Dedifferentiated amniotic fluid mesenchymal stem cell (primary cell): ENCODE measurements at regions not wholly inside any gene's neighbourhood (a gene's known extent, or its start where the extent isn't known, plus 50 kb on each side); places are given as distances from the start of the nearest gene placed in this dataset.
"Not testable (repeated sequence)": the region's sequence is repeated elsewhere in the genome, so short reads cannot be mapped to it uniquely, and the experiment has no call there.

Experiments used
- DNase-seq: peaks from one replicate; pipeline ENCODE4 v3.0.0-alpha.2; 2016; ENCODE audit errors: extremely low spot score

DNA sequence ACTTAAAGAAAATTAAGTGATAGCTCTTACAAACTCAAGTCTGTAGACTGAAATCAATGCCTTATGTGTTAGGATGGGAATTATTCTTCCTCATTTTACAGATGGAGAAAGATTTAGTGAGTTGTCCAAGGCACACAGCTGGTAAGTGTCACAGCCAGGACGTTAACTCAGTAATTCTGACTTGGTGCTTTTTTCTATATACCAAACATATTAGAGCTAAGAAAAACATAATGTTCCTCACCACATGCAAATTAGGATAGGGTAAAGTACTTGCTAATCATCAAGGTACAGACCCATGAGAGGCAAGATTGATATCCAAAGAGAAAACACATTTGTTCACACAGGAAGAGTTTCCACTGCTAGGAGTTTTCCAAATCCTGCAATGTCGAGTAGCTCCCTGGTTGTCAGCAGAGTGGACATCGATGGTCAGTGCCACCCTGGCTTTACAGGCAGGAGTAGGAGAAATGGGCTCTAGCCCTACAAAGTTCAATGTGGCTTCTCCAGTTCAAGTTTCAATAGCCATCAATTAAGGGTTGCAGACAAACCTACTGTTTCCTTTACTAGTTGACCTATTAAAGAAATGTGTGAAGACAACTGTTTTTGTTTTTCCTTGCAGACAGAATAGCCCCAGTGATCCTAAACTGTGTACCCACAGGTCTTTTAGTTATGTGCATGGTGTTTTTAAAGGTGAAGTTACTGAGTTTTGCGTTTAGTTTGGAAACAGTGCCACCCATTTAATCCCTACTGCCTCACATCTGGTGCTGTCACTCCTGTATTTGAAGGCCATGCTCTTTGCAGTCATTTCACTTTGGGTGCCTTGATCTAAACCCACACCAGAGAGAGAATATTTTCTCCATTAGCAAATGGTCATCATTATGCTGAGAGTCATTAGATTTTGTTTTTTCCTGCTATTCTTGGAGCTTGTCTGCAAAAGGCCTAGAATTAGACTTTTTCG is 460.8 kb upstream of the SMARCA2 start:
- no peak for DNase-seq

DNA sequence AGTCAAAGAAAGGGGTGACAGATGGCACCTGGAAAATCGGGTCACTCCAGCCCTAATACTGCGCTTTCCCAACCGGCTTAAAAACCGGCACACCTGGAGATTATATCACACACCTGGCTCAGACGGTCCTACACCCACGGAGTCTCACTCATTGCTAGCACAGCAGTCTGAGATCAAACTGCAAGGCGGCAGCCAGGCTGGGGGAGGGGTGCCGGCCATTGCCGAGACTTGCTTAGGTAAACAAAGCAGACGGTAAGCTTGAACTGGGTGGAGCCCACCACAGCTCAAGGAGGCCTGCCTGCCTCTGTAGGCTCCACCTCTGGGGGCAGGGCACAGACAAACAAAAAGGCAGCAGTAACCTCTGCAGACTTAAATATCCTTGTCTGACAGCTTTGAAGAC is 456.5 kb upstream of the SMARCA2 start:
- DNase-seq, result not testable (repeated sequence)

DNA sequence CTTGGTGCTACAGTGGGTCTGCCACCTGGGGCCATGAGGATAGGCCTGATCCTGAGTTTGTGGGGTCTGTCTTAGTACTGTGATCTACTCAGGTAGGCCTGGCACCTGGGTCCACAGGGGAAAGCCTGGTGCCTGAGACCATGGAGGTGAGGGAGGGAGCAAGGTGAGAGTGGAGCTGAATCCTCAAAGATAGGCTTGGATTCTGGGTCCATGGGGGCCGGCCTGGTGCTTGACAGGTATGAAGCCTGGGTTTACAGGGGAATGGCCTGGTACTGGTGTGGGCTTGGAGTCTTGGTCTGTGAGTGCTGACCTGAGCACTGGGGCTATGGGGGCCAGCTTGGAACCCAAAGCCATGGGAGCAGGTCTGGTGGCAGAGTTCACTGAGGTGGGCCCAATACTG is 439.2 kb upstream of the SMARCA2 start:
- DNase-seq, result no peak

DNA sequence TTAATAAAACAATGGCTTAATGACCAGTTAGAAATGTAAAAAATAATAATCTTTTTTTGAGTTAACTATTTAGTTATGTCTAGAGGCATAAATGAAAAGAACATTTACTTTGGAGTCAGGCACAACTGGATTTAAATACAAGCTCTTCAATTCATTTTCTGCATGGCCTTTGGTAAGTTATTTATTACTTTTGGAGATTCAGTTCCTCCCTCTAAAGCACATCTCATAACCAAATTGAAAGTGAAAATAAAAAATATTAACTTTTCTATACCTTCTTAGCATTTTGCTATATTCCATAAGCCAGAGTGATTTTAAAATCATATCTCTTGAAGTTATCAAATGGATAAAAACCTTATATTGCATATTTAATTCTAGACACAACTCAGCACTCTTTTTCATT is 434.9 kb upstream of the SMARCA2 start:
- no peak for DNase-seq

DNA sequence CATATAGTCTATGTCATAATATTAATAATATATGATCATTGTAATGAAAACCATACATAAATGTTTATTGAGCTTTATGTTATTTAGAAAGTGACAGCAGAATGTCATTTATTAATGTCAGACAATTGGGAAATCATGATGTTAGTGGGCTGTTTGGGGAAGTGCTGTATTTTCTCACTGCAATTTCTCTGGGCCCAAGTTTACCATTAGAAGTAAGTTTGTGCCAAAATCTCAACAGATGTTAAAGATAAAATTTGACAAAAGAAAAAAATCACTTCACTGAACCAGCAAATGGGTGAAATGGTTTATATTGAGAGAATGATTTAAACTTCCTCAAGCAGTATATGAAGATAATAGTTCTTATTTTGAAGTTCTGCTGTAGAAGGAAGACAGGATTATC is 433.2 kb upstream of the SMARCA2 start:
- DNase-seq, result no peak

DNA sequence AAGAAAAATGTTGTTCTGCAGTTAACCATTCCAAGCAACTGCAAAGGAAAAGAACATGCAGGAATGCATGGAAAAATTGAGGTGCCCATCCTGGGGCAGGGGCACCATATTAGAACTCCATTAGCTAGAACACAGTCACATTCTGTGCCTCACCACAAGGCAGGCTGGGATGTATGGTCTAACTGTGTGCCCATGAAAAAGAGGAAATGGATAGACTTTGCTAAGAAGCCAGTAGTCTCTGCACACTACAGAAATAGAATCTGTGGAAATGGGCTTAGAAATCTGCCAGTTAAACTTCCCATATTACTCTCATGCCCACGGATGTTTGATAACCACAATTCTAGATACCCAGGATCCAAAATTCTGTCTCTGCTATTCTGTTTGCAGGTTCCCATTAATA is 423.8 kb upstream of the SMARCA2 start:
- DNase-seq, result no peak

DNA sequence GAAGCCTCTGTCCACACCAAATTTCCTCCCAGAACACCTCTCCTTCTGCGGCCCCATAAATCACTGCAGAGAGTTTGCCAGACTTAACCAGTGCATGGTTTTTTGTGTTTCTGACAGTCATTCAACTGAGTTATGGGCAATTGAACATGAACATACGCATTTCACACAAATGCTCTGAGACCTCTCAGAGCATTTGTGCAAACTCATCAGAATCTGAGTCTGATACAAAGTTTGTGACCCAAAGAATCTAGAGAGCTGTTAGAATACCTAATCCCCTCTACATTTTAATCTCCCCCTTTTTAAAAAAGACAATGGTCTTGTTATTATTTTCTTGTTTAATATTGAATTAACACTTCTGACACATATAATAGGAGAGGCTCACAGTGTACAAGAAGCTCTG is 416.9 kb upstream of the SMARCA2 start:
- DNase-seq, result no peak

DNA sequence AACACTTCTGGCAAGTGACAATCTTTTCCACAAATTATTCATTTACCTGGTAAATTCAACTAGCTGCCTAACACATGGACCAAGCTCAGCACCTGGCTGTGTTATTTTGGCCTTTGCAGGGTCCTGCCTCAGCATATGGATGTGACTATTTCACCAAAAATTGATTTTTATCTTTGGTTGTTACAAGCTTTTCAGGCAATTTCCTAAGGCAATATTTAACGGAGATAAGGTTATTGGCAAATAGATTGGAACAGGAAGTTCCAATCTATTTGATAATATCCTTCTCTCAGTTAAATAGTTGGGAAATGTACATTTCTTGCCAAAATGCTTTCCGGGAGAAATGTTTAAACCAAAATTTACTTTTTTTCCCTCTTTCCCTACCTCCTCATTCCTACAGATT is 415.2 kb upstream of the SMARCA2 start:
- DNase-seq, result no peak

DNA sequence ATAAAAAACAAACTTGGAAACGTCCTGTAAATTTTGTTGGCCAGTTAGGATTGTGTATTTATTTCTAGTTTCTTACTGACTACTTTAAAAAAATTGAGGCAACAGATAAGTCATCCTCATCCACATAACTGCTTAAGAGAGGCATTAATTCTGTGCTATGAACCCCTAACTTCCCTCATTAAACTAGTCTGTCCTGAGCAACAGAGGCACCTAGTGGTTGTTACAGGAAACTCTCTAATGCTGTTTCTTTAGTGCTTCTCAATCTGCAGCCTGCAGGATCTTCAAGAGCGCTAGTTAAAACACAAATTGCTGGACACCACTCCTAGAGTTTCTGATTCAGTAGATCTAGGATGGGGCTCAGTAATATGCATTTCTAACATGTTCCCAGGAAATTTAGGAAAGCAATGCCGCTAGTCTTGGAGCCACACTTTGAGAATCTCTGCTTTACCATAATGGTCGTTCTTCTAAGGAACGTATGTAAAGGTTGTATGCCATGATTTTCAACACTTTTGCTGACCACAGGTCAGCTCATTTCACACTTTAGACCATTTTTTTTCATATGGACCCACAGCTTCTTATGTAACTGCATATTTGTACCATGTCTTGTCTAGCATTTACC is 410.1 kb upstream of the SMARCA2 start:
- no peak for DNase-seq

DNA sequence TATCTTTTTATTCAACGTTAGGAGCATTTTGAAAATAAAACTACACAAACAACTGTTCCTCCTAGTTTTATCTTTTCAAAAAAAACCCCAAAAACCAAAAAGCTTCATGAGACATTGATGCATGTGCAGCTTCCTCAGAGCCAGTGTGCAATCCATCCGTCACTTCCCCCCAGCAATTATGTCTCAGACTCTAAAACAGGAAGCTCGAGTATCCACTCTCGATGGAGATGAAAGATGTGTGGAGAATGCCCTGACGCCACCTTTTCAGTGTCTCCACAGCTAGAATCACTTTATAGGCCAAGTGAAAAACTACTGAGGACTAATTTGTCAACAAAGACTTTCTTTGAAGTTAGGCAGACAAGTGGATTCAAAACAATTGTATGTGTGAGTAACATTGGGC is 408.9 kb upstream of the SMARCA2 start:
- no peak for DNase-seq

DNA sequence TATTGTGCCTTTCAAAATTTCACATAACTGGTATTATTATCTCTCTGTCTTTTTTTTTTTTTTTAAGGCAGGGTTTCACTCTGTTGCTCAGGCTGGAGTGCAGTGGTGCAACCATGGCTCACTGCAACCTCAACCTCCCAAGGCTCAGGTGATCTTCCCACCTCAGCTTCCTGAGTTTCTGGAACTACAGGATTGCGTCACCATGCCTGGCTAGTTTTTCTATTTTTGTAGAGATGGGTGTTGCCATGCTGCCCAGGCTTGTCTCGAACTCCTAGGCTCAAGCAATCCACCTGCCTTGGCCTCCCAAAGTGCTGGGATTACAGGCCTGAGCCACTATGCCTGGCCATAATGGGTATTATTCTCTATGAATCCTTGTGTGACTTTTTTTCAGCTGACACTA is 402.3 kb upstream of the SMARCA2 start:
- DNase-seq, result no peak

DNA sequence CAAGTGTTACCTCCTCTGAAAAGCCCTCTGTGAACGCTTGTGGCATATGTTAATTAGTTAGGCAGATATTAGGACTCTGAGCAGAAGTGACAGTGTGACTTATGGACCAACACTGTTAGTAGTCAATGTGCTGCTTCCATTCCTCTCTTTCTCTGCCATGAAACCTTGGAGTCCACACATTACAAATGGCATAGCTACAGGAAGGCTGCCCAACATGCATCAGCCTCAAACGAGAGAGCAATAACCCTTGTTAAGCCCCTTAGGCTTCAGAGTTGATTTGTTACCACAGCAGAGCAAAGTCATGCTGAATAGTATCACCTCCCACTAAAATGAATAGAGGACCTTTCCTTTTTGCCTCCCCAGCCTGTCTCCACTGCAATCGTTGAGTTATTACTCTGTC is 397.7 kb upstream of the SMARCA2 start:
- DNase-seq, result no peak

DNA sequence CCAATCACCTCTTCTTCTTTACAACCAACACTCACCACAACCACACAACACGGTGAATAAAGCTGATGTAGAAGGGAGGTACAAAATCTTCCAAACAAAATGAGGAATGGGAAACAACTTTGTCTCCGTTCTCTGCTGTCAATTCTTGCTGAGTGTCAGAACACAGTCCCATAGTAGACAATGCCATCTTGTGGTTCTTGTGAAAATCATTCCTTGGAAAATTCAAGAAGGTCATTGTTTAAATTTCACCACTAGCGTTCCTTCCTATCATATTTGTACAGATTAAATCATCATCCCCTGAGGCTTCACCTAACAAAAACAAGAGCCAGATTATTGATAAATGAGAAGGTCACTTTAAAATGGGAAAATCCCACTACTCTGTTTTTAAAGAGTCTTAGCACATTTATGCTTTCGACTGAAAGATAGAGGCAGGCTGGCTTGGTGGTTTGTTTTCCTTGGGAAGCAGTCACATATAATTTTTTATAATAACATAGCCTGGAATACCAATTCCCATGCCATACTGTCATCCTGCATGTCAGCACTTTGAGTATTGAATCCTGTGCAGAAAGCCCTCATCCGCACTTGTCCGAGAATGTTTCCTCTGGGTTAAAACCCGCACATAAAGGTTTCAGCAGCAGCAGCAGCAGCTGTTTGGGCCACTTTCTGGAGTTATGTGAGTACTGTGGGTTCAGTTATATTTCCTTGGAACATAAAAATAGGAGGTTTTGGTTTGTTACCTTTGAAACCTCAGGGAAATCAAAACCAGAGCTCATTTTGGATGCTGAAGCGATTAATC is 395.0 kb upstream of the SMARCA2 start:
- no peak for DNase-seq

DNA sequence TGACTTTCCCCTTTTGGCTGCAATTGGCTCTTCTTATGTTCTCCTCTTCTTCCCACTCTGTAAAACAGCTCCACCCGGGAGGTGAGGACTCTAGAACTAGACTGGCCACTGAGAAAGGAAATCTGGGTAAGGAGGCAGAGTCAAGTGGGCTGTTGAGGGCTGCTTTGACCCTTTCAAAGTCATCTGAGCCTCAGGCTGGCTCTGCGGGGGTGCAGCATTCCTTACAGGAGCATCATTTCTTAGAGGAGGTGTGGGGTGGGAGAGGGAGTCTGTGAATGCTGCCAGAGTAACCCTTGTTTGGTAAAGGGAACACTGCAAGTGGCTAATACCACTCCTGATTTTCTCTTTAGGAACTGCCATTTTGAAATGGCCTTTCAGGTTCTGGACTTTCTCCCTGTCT is 377.7 kb upstream of the SMARCA2 start:
- no peak for DNase-seq

DNA sequence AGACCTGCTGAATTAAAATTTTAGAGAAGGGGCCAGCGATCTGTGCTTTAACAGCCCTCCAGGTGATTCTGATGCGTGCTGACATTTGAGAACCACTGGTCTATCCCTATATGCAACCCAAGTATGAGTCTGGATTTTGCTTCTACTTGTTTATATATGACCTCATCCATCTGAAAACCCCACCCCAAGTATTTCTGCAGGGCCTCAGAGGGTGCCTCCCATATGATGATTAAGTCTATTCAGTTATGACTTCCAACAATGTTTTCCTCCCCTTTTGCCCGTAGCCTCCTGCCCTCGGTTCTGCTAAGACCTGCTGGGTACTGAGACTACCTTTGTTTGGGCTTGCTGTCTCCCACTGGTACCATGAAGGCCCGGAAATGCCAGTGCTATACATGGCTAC is 376.0 kb upstream of the SMARCA2 start:
- no peak for DNase-seq

DNA sequence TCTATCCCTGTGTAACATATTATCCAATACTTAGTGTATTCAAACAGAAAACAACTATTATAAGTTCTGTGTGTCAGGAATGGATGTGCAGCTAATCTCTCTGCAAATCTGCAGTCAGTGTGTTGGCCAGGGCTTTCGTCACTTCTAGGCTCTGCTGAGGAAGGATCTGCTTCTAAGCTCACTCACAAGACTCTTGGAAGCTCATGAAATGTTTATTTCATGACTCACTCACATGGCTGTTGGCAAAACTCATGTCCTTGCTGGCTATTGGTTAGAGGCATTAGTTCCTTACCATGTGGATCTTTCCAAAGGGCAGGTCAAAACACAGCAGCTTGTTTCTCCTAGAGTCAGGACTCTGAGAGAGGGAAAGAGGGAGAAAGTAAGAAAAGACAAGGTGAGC is 367.4 kb upstream of the SMARCA2 start:
- DNase-seq, result no peak

DNA sequence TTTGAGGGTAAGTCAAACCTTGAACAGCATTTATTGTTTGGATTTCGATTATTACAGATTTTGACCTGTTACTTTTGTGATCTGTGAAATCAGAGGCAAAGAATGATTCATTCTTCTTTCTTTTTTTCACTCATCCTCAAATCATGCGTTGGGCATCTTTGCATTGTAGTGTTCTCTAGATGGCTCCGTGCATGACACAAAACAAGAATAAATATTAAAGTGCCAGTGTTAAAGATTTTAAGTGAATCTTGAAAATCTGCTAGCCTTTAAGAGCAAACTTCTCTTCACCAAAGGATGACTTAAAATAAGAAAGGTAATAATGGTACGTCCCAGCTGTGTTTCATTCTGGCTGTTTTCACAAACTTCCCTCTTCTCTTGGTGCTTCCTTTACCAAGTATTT is 361.9 kb upstream of the SMARCA2 start:
- no peak for DNase-seq

DNA sequence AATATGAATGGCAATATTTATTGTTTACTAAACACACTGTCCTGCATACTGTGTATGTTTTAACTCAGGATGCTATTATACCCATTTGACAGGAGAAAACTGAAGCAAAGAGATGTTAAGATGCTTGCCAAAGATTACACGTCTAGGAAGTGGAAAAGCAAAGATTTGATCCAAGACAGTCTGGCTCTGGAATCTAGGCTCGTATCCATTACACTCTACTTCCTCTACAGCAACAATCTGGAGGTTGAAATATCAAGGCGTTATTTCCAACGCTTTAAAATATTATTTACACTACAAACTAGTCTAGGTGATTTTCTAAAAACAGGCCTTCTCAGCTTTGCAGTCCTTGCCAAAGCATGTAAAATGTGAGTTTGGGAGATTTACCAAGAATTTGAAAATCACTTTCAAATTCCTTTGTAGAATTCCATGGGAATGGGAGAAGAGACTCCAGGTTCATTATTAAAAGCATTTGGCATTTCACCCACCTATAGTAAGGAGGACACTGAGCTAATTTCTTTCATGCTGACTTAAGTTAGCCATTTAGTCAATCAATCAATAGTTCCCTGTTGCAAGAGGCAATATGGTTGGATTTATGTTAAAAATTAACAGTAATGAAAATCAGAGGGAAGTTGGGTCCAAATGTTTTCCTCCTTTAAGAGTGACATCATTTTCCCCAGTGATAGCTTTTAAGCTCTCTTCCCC is 356.3 kb upstream of the SMARCA2 start:
- DNase-seq, result no peak

DNA sequence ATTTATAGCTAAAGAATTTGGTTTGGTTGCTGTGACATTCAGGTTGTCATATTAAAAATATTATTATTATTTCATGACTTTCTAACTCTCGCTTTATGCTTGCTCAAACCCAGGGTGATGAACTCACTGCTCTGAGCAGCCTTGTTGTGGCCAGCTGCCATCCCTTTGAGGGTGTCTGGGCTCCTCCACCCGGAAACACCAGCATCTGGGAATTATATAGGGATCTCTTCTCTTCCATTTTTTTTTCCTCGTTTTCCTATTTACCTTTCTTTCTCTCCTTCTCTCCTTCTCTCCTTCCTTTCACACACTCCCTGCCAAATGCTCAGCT is 355.8 kb upstream of the SMARCA2 start:
- DNase-seq, result no peak

DNA sequence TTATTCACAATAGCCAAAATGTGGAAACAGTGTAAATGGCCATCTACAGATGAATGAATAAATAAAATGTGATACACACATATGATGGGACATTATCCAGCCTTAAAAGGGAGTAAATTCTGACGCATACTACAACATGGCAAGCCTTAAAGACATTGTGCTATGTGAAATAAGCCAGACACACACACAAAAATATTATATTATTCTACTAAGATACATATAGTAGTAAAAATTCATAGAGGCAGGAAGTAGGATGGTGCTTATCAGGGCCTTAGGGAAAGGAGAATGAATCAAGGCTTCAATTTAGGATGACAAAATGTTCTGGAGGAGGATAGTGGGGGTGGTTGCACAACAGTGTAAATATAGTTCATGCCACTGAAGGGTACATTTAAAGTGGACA is 346.7 kb upstream of the SMARCA2 start:
- DNase-seq, result no peak

DNA sequence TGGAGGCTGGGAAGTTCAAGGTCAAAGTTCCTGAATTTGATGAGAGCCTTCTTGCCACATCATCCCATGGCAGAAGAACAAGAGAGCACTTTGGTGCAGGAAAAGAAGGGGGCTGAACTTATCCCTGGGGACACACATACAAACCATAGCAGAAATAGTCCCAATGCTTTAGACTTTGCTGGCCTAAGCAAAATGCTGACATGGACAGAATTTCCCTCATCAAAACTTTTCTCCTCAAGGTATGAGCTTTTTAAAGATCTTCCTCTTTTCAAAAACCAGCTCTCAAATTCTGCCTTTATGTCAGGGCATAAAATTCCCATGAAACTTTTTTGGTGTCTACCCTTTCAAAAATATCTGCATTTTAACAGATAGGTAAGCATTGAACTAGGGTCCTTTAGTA is 341.8 kb upstream of the SMARCA2 start:
- DNase-seq, result no peak

DNA sequence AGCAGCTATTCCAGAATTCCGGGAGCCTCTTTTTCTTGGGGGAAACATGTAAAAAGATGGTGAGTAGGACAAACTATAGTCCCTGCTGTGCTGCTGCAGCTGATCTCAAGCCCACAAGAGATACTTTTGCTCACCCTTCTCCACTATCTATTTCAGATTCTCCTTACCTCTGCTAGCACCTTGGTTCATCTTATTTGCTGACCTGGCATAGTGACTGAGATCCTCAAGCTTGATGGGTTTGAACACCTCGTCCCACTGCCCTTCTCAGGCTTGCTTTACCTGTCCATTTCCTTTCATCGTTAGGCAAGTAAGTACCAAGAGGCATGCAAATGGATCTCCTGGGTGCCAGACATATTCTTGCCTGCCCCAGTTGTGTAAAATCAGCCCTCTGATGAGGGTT is 338.4 kb upstream of the SMARCA2 start:
- DNase-seq, result no peak
